Naive thymus-derived CD4-positive, alpha-beta T cell (primary cell): ENCODE measurements at regions not wholly inside any gene's neighbourhood (a gene's known extent, or its start where the extent isn't known, plus 50 kb on each side); places are given as distances from the start of the nearest gene placed in this dataset.

ENCODE experiments used
- ATAC-seq: fragments of 150-1000 bp; cut with Tn5 transposase; 2 replicates; pipeline ENCODE4 v1.10.0; 2021; ENCODE audit warnings: mild to moderate bottlenecking, moderate library complexity
- CTCF ChIA-PET: fragments of 350-600 bp; sonication (Branson Sonifier 250); formaldehyde crosslinking; loops from one replicate; lab custom pipeline; 2021; ENCODE audit warnings: antibody characterized with exemption; lab: Charles Lee
- POLR2A ChIA-PET: fragments of 350-600 bp; sonication (Branson Sonifier 250); formaldehyde crosslinking; loops from one replicate; lab custom pipeline; 2021; ENCODE audit warnings: antibody characterized with exemption, inconsistent platforms; lab: Charles Lee
- DNase-seq, 9 donors: peaks; one replicate each; pipeline versions ENCODE4 v3.0.0 to v3.0.0-alpha.2; 2020 to 2022; ENCODE audit warnings: mixed read lengths in 1 of 9
- H3K27ac ChIP-seq: one replicate; pipeline ENCODE4 v1.7.0; 2013; ENCODE audit warnings: mild to moderate bottlenecking, low read depth, low read length, moderate library complexity
- H3K27me3 ChIP-seq, 2 donors: one replicate each; pipeline ENCODE4 v1.7.0; 2013; ENCODE audit warnings: low read length in 2 of 2, mild to moderate bottlenecking in 2 of 2, moderate library complexity in 2 of 2; ENCODE audit not compliant: control insufficient read depth in 2 of 2, insufficient read depth in 2 of 2
- H3K36me3 ChIP-seq, 3 experiments: 1 replicate in 2 of 3; 2 replicates in 1 of 3; pipeline ENCODE4 v1.7.0; 2013; ENCODE audit warnings: low read length in 3 of 3, mild to moderate bottlenecking in 3 of 3, moderate library complexity in 1 of 3; ENCODE audit not compliant: insufficient read depth in 3 of 3, control insufficient read depth in 2 of 3
- H3K4me1 ChIP-seq, 2 donors: one replicate each; pipeline ENCODE4 v1.7.0; 2013; ENCODE audit warnings: low read length in 2 of 2, mild to moderate bottlenecking in 2 of 2, moderate library complexity in 1 of 2; ENCODE audit not compliant: control insufficient read depth in 2 of 2, insufficient read depth in 2 of 2
- H3K4me3 ChIP-seq: 2 replicates; pipeline ENCODE4 v1.7.0; 2013; ENCODE audit warnings: mild to moderate bottlenecking, low read length
- H3K9me3 ChIP-seq, 3 experiments: 1 replicate in 2 of 3; 2 replicates in 1 of 3; pipeline ENCODE4 v1.7.0; 2013; ENCODE audit warnings: low read length in 3 of 3; ENCODE audit not compliant: control insufficient read depth in 2 of 3
- H3K27ac Mint-ChIP-seq, 9 donors: one replicate each; pipeline ENCODE4 v1.8.0; 2020 to 2022; ENCODE audit warnings: mixed read lengths in 9 of 9, mild to moderate bottlenecking in 8 of 9, moderate library complexity in 5 of 9, inconsistent platforms in 2 of 9
- H3K27me3 Mint-ChIP-seq, 5 donors: one replicate each; pipeline ENCODE4 v1.8.0; 2021 to 2022; ENCODE audit warnings: mixed read lengths in 5 of 5, mild to moderate bottlenecking in 1 of 5
- H3K36me3 Mint-ChIP-seq, 5 donors: one replicate each; pipeline ENCODE4 v1.8.0; 2020 to 2022; ENCODE audit warnings: mixed read lengths in 5 of 5, mild to moderate bottlenecking in 3 of 5, inconsistent platforms in 1 of 5
- H3K4me1 Mint-ChIP-seq, 7 donors: one replicate each; pipeline ENCODE4 v1.8.0; 2020 to 2022; ENCODE audit warnings: mixed read lengths in 7 of 7, mild to moderate bottlenecking in 3 of 7, inconsistent platforms in 1 of 7
- H3K4me3 Mint-ChIP-seq, 10 donors: one replicate each; pipeline ENCODE4 v1.8.0; 2020 to 2022; ENCODE audit warnings: mild to moderate bottlenecking in 10 of 10, mixed read lengths in 10 of 10, moderate library complexity in 6 of 10, inconsistent platforms in 2 of 10
- H3K9me3 Mint-ChIP-seq, 11 donors: one replicate each; pipeline ENCODE4 v1.8.0; 2020 to 2022; ENCODE audit warnings: mixed read lengths in 11 of 11, mild to moderate bottlenecking in 4 of 11, inconsistent platforms in 1 of 11, moderate library complexity in 1 of 11
- intact Hi-C, 2 donors: fragments of 100-400 bp; cut with micrococcal nuclease; formaldehyde crosslinking; loops; one replicate each; pipeline ENCODE4 v1.15.1; 2023

DNA sequence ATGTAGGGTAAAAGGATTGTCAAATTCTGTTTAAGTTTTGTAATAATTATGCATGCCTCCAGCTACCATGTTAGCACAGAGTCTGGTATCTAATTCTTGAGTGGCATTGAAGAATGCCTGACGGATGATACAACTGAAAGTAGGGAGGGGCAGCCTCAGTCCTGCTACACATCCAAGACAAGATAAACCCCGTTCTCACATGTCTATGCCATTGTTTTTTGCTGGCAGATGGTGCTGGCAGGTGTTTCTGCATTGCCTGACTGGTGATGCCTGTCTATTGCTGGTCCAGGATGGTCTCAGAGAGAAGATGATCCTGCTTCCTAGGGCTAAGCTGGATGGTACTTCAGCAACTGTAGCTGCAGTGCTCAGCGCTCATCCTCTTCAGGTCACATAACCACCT is 245.8 kb upstream of the NAV3 start:
- H3K27ac Mint-ChIP-seq, result no peak overlapping the region
- no peaks in the 10 kb centered on the region for H3K27me3 Mint-ChIP-seq
- ChIA-PET POLR2A (no interaction called here), CTCF (no interaction called here)
- no peak overlapping the region for H3K27ac ChIP-seq
- intact Hi-C loops, result no loop called here
- DNase-seq, result no peak
- no peaks in the 10 kb centered on the region for H3K36me3 Mint-ChIP-seq
- H3K9me3 Mint-ChIP-seq, result peaks cover 0 to 5% (median 0%) of the 10 kb centered on the region in 11 donors
- H3K4me1 Mint-ChIP-seq, result no peaks in the 10 kb centered on the region
- H3K4me3 Mint-ChIP-seq, result no peak overlapping the region
- H3K9me3 ChIP-seq, result no peaks in the 10 kb centered on the region
- no peaks in the 10 kb centered on the region for H3K36me3 ChIP-seq
- H3K4me3 ChIP-seq, result no peak overlapping the region
- H3K27me3 ChIP-seq, result no peaks in the 10 kb centered on the region
- ATAC-seq, result no peak
- no peaks in the 10 kb centered on the region for H3K4me1 ChIP-seq

DNA sequence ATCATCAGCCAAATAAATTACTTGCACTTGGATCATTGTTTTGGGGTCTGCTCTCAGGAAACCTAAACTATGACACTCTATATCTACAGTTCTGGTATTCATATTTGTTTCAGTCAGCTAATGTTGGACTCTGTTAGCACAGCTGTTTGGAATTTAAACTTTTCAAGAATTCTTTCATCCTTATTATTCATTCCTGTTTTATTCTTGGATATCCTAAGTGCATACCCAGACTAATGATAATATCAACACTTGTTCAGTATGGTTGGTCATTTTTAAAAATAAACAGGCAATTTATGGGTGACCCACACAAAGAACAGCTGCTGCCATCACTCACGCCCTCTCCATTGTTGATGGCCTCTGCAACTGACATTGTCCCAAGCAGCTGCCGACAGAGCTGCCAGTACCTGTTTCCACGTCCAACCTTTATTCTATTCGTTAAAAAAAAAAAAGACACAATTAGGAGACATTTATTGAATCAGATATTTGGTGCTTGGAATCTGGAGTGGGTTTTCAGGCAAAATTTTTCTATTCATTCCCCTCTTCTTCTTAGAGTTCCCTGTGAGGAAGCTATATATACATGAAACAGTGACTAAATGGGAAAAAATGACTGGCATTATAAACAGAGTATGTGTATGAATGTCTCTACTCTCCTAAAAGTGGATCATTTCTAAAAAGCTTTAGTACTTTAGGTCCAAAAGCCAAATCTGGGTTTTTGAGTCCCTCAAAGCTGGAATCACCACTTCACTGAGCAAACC is 252.1 kb upstream of the NAV3 start:
- H3K9me3 ChIP-seq, result no peaks in the 10 kb centered on the region
- intact Hi-C loops, result no loop called here
- no peak overlapping the region for H3K27ac ChIP-seq
- CTCF ChIA-PET, result no interaction called here
- H3K27me3 Mint-ChIP-seq, result no peaks in the 10 kb centered on the region
- no peak overlapping the region for H3K4me3 Mint-ChIP-seq
- peaks cover 0 to 10% (median 0%) of the 10 kb centered on the region in 11 donors for H3K9me3 Mint-ChIP-seq
- POLR2A ChIA-PET, result no interaction called here
- H3K27ac Mint-ChIP-seq, result no peak overlapping the region
- no peaks in the 10 kb centered on the region for H3K4me1 ChIP-seq
- no peaks in the 10 kb centered on the region for H3K4me1 Mint-ChIP-seq
- no peaks in the 10 kb centered on the region for H3K27me3 ChIP-seq
- H3K36me3 Mint-ChIP-seq, result no peaks in the 10 kb centered on the region
- H3K36me3 ChIP-seq, result no peaks in the 10 kb centered on the region
- ATAC-seq (no peak), DNase-seq (no peak)
- no peak overlapping the region for H3K4me3 ChIP-seq

DNA sequence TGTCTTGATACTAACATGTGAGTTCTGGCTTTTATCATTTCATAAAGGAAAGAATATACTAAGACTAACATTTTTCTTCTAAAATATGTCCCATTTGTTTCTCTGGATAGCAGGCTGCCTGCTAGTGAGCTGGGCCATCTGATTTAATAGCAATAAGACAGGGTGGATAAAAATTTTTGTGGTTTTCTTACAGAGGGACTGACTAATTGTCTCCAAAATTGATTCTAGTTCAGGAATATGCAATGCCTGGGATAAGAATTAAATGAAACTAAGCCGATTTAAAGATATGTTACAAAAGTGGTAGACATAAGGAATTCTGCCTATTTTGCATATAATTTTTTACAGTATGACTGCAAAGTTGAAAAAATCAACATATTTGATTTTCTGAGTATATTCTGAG is 252.9 kb upstream of the NAV3 start:
- intact Hi-C loops, result no loop called here
- H3K4me1 ChIP-seq, result no peaks in the 10 kb centered on the region
- H3K27me3 ChIP-seq, result no peaks in the 10 kb centered on the region
- ChIA-PET POLR2A (no interaction called here), CTCF (no interaction called here)
- no peaks in the 10 kb centered on the region for H3K9me3 ChIP-seq
- no peaks in the 10 kb centered on the region for H3K4me1 Mint-ChIP-seq
- H3K36me3 ChIP-seq, result no peaks in the 10 kb centered on the region
- peaks cover 0 to 10% (median 0%) of the 10 kb centered on the region in 11 donors for H3K9me3 Mint-ChIP-seq
- ATAC-seq, result no peak
- H3K4me3 ChIP-seq, result no peak overlapping the region
- no peak overlapping the region for H3K4me3 Mint-ChIP-seq
- DNase-seq, result no peak
- no peak overlapping the region for H3K27ac Mint-ChIP-seq
- H3K27ac ChIP-seq, result no peak overlapping the region
- H3K36me3 Mint-ChIP-seq, result no peaks in the 10 kb centered on the region
- no peaks in the 10 kb centered on the region for H3K27me3 Mint-ChIP-seq

DNA sequence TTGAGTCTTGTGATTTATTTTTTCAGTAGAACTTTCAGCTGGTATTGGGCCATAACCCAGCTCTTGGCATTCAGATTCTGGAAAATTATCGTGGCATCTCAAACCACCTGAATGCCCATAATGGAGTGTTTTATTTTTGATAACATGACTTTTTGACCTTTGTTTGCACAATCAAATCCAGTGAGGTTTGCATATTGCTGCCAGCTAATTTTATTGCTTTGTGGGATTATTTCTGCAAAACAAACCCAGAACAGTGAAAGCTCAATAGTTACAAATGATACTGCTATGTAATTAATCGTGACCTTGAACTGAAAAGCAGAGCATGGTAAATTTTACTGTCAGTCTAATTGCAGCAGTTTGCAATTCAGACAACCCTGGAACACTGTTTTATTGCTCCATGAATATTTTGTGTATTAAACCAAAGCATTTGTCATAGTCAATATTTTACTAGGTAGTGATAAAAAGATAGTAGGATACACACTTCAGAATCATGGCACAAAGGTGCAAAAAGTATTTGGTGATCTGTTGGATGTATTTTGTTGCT is 255.2 kb upstream of the NAV3 start:
- POLR2A ChIA-PET, result no interaction called here
- no peaks in the 10 kb centered on the region for H3K4me1 ChIP-seq
- Mint-ChIP-seq H3K4me3 (no peak overlapping the region), H3K27ac (no peak overlapping the region), H3K9me3 (peaks cover 0 to 10% (median 0%) of the 10 kb centered on the region in 11 donors), H3K27me3 (no peaks in the 10 kb centered on the region), H3K4me1 (no peaks in the 10 kb centered on the region), H3K36me3 (no peaks in the 10 kb centered on the region)
- no peaks in the 10 kb centered on the region for H3K36me3 ChIP-seq
- intact Hi-C loops, result no loop called here
- H3K27me3 ChIP-seq, result no peaks in the 10 kb centered on the region
- no peaks in the 10 kb centered on the region for H3K9me3 ChIP-seq
- DNase-seq, result no peak
- H3K4me3 ChIP-seq, result no peak overlapping the region
- no peak overlapping the region for H3K27ac ChIP-seq
- no peak for ATAC-seq
- CTCF ChIA-PET, result no interaction called here

DNA sequence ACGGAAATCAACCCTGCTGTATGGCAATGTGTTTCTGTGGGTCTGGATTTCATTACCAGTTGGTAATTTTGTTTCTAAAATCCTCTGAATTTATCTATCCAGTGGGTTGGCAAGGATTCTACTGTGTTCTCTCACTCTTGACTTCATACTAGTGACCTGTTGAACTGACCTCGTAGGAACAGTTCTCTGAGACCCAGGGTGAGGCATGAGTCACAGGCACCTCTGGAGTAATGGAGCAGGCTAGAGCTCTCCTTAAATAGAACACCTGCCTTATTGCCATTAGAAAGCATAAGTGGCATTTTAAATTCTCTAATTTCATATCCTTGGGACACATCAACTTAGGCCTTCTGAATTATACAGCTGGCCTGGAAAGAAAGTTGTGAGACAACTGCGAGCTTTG is 258.3 kb upstream of the NAV3 start:
- Histone ChIP-seq H3K9me3 (no peaks in the 10 kb centered on the region), H3K27me3 (no peaks in the 10 kb centered on the region), H3K36me3 (no peaks in the 10 kb centered on the region), H3K4me1 (no peaks in the 10 kb centered on the region), H3K27ac (no peak overlapping the region), H3K4me3 (no peak overlapping the region)
- H3K27ac Mint-ChIP-seq, result no peak overlapping the region
- H3K4me1 Mint-ChIP-seq, result no peaks in the 10 kb centered on the region
- peaks cover 0 to 11% (median 0%) of the 10 kb centered on the region in 11 donors for H3K9me3 Mint-ChIP-seq
- H3K4me3 Mint-ChIP-seq, result no peak overlapping the region
- ATAC-seq, result no peak
- intact Hi-C loops, result no loop called here
- CTCF ChIA-PET, result no interaction called here
- POLR2A ChIA-PET, result no interaction called here
- no peak for DNase-seq
- no peaks in the 10 kb centered on the region for H3K27me3 Mint-ChIP-seq
- H3K36me3 Mint-ChIP-seq, result no peaks in the 10 kb centered on the region

DNA sequence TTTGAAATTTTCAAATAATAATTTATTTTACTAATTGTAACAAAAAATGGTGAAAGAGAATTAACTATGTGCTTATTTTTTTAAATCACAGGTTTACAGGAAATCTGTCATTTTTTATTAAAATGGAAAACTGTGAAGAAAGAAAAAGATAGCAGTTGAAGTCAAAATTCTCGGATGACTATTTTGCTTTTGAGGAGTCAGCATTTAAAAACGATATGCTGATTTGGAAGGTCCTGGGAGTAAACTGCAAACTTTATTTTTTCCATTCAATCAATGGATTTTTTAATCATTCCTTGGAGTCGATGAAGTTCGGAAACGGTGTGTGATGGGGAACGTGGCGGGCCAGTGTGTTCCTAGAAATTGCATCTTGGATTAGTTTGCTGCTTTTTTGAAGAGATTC is 258.9 kb upstream of the NAV3 start:
- intact Hi-C loops, result no loop called here
- H3K4me3 Mint-ChIP-seq, result no peak overlapping the region
- Histone ChIP-seq H3K4me3 (no peak overlapping the region), H3K36me3 (no peaks in the 10 kb centered on the region), H3K27ac (no peak overlapping the region), H3K4me1 (no peaks in the 10 kb centered on the region), H3K27me3 (no peaks in the 10 kb centered on the region), H3K9me3 (no peaks in the 10 kb centered on the region)
- no peak overlapping the region for H3K27ac Mint-ChIP-seq
- CTCF ChIA-PET, result interaction anchor here (0.6 kb wide), 1 partner anchor 341 kb away, joined by 3 read pairs; no protein-coding TSS in a partner anchor
- ATAC-seq (no peak), DNase-seq (no peak)
- H3K4me1 Mint-ChIP-seq, result no peaks in the 10 kb centered on the region
- no peaks in the 10 kb centered on the region for H3K36me3 Mint-ChIP-seq
- H3K9me3 Mint-ChIP-seq, result peaks cover 0 to 11% (median 0%) of the 10 kb centered on the region in 11 donors
- POLR2A ChIA-PET, result no interaction called here
- H3K27me3 Mint-ChIP-seq, result no peaks in the 10 kb centered on the region

DNA sequence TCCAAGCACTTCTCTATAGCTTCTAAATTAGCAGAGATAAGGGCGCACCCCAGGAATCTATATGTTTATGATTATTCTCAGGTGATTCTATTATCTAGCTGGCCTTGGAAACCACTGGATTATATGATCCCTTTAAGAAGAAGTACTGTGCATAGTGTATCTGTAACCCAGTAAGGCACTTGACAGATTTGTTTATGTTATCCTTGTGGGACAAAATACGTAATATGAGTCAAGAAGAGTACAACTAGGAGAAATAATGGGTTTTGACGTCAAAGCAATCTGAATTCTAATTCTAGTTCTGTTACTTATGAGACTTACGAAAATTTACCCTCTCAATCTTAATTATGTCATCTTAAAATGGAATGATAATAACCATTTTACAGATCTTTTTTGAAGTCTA is 259.6 kb upstream of the NAV3 start:
- CTCF ChIA-PET, result no interaction called here
- H3K27ac Mint-ChIP-seq, result no peak overlapping the region
- no peak overlapping the region for H3K27ac ChIP-seq
- POLR2A ChIA-PET, result no interaction called here
- H3K9me3 ChIP-seq, result no peaks in the 10 kb centered on the region
- H3K4me3 Mint-ChIP-seq, result no peak overlapping the region
- intact Hi-C loops, result no loop called here
- no peak overlapping the region for H3K4me3 ChIP-seq
- H3K36me3 Mint-ChIP-seq, result no peaks in the 10 kb centered on the region
- no peaks in the 10 kb centered on the region for H3K27me3 Mint-ChIP-seq
- no peaks in the 10 kb centered on the region for H3K4me1 Mint-ChIP-seq
- H3K4me1 ChIP-seq, result no peaks in the 10 kb centered on the region
- ATAC-seq, result no peak
- no peaks in the 10 kb centered on the region for H3K36me3 ChIP-seq
- DNase-seq, result no peak
- H3K27me3 ChIP-seq, result no peaks in the 10 kb centered on the region
- peaks cover 0 to 11% (median 0%) of the 10 kb centered on the region in 11 donors for H3K9me3 Mint-ChIP-seq
